ENCODE measurements at regions not wholly inside any gene's neighbourhood (a gene's known extent, or its start where the extent isn't known, plus 50 kb on each side); places are given as distances from the start of the nearest gene placed in this dataset.
"Not testable (repeated sequence)": the region's sequence is repeated elsewhere in the genome, so short reads cannot be mapped to it uniquely, and the experiment has no call there.

- not testable (repeated sequence) for DNase-seq
These were observed 54.8 kb upstream of the FAM90A1 start for GRCh38 chr12:8282181-8282580.

DNA sequence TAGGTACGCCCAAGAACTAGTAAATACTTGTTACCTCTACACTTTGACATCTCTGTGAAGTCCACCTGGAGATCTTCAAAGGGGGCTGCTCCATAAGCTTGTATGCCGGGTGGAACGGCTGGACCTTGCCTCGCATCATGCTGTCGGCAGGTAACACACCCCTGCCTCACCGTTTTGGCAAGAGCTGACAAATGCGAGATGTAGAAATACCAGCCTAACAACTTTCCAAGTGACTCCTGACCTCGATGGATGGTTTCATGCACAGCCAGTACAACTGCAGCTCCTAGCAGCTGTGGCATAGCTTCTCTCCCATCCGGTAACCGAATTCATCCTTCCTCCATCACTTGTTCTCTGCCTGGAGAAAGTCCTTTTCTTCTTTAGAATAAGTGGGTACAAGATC is 58.3 kb upstream of the FAM90A1 start:
- not testable (repeated sequence) for DNase-seq

DNA sequence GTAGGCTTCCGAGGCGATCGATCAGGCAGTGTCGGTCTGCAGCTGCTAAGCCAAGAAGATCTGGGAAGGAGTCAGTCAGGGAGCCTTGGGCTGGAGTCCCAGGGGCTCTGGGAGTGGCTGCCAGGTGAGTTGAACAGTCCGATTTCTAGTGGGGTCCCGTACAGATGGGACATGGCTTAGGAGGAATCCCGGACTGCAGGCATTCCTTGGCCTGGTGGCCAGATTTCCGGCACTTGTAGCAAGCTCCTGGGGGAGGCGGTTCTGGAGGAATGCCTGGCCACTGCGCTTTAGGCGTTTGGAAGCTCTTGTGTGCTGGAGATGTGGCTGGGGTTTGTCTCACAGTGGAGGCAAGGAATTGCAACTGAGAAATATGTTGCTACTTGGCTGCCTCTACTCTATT is 64.3 kb upstream of the FAM90A1 start:
- not testable (repeated sequence) for DNase-seq

DNA sequence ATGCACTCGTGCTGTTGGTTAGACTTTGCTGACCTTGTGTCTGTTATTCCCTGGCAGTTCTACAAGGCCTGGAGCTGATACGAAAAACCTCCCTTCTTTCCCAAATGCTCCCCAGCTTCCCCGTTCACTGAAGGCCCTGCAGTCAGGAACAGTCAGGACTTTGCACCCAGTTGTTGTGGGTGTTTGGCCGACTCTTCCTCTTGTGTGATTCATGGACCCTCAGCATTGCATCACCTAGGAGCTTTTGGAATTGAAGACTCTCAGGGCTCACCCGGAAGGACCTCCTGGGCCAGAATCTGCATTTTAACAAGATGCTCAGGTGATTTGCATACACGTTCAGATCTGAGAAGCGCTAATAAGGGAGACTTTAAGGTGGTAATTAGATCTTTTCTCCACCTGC is 67.2 kb upstream of the FAM90A1 start:
- not testable (repeated sequence) for DNase-seq

DNA sequence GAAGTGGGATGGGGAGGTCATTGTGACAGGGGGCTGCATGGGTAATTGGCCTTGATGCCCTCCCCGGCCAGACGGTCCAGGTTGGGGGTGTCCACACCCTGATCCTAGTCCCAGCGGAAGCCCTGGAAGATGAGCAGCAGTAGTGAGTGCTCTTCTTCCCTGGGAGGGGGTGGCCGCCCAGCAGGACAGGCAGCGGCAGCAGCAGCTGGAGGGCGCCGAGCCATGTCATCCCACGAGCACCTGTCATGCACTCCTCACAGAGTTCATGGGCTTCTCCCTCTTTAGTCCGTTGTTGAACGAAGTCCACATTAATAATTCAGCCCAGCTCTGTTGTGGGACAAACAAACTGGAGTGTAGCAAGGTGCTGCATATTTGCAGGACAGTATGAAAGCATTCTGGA is 81.2 kb upstream of the FAM90A1 start:
- not testable (repeated sequence) for DNase-seq

GRCh38 chr12:8315997-8316396 is 88.6 kb upstream of the FAM90A1 start:
- not testable (repeated sequence) for DNase-seq

DNA sequence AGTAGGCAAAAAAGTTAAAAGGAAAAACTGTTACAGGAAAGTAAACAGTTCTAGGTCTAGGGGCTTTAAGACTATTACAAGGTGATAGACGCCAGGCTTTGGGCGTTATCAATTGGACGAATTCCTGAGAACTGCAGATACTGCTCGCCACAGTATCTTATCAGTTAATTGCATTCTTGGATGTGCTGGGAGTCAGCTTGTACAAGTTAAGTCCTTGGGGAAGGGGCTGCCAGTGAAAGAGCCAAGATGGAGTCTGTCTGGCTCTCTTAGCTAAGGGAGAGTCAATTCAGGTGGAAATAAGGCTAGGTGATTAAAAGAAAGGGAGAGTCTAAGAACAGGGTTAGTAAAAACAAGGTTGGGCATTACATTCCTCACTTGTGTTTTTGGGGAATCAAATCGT is 90.3 kb upstream of the FAM90A1 start:
- not testable (repeated sequence) for DNase-seq

DNA sequence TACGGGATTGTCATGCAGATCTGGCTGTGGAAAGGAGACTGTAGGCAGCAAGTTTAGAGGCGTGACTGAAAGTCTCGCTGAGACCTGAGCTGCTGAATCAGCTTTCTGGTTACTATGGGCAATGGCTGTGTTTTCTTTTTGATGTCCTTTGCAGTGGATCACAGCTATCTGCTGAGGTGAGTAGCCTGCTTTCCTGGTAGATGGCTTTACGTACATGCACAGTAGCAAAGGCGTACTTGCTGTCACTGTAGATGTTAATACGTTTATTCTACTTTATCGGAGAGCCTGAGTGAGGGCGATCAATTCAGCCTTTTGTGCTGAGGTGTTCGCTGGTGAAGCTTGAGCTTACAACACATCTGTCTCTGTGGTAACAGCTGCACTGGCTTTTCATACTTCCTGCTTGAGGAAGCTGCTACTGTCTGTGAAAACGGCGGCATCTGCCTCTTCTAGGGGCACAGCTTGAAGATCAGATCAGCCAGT is 92.9 kb upstream of the FAM90A1 start:
- DNase-seq = not testable (repeated sequence)

DNA sequence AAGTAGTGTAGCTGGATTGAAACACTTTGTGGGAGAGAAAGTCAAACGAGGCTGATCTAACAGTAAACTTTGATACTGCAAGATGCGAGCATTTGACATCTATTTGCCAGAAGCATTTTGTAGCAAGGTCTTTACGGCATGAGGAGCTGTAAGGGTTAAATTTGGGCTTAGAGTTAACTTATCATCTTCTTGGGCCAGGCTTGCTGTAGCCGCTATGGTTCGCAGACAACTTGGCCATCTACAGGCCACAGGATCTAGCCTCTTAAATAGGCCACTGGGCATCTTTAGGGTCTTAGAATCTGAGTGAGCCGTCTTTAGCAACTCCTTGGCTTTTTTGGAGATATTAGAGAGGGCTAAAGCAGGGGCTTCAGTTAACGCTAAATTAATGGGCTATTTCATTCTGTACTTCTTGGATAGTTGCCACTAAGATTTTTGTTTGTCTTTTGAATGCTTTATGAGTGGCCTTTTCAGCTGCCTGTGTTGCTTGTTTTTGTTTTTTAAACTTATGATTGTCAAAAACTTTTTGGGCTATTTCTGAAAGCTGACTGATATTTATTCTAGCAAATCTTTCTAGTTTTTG is 93.5 kb upstream of the FAM90A1 start:
- not testable (repeated sequence) for DNase-seq

DNA sequence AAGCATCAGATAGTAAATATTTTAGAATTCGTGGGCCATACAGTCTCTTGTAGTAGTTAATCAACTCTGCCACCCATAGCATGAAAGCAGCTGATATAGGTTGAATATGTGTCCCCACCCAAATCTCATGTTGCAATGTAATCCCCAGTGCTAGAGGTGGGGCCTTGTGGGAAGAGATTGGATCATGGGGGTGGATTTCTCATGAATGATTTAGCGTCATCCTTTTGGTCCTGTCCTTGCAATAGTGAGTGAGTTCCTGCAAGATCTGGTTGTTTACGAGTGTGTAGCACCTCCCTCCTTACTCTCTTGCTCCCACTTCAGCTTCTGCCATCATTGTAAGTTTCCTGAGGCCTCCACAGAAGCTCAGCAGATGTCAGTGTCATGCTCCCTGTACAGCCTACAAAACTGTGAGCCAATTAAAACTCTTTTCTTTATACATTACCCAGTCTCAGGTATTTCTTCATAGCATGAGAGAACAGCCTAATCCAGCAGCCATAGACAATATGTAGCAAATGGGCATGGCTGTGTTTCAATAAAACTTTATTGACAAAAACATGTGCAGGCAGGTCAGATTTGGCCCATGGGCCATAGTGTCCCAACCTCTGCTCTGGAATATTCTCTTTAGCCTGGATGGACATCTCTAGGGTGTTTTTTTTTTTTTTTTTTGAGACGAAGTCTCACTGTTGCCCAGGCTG is 97.9 kb upstream of the FAM90A1 start:
- DNase-seq = not testable (repeated sequence)

GRCh38 chr12:8328835-8329234 is 101.4 kb upstream of the FAM90A1 start:
- not testable (repeated sequence) for DNase-seq

GRCh38 chr12:8332373-8332772 is 105.0 kb upstream of the FAM90A1 start:
- DNase-seq = not testable (repeated sequence)

DNA sequence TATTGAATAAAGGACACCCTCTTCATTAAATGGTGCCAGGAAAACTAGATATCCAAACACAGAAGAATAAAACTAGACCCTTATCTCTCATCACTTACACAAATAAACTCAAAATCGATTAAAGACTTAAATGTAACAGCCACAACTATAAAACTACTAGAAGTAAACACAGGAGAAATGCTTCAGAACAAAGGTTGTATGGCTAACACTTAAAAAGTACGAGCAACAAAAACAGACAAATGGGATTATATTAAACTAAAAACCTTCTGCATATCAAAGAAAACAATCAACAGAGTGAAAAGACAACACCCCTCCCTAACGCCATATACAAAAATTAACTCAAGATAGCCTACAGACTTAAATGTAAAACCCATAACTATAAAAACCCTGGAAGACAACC is 104.7 kb upstream of the CLEC6A start:
- DNase-seq = not testable (repeated sequence)

DNA sequence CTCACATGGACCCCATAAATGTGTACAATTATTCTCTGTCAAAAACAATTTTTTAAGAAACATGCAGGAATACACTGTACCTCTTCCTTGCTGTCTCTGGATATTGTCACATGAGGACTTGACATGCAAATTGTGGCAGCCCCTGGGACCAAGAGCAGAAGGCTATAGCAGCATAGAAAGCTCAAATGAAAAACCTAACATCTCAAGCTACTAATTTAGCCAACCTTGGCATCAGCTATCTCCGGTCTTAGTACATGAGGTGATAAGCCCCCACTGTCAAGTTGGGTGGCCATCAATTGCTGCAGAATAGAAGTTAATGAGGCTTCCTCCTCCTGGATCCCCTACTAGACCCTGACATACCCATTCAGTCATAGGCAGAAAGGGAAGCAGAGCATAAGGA is 101.0 kb upstream of the CLEC6A start:
- not testable (repeated sequence) for DNase-seq

DNA sequence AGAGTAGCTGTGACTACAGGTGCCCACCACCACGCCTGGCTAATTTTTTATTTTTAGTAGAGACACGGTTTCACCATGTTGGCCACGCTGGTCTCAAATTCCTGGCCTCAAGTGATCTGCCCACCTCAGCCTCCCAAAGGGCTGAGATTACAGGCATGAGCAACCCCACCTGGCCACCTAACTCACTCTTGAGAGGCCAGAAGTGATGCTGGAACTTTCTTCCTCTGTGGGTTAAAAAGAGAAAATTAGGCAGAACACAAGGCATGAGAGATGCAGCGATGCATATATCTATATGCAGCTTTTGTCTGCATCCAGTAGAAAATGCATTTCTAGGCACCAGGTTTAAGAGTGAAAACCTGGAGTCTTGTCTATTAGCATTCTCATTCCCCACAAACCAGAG is 100.2 kb upstream of the CLEC6A start:
- not testable (repeated sequence) for DNase-seq

DNA sequence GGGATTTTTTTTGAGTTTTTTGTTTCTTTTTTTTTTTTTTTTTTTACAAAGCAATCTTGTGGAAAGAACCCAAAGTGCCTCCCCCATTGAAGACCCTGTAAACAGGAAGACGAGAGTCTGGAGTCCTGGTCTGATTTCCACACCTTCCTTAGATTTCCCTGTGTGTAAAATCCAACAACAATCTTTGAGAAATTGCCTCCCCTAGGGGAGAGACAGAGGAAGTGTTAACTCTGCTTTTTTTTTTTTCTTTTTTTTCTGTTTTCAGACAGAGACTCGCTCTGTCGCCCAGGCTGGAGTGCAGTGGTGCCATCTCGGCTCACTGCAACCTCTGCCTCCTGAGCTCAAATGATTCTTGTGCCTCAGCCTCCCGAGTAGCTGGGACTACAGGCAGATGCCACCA is 82.0 kb upstream of the CLEC6A start:
- DNase-seq = not testable (repeated sequence)

DNA sequence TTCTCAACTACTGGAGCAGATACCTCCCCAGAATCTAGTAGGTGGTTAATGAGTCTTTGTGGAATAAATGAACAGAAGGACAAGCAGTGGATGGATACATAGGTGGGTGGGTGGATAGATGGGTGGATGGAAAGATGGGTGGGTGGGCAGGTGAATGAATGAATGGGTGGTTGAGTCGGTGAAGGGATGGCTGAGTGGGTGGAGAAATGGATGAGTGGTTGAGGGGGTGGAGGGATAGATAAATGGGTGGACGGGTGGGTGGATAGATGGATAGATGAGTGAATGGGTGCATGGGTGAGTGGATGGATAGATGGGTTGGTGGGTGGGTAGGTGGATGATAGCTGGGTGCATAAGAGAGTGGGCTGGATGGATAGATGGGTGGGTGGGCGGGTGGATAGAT is 80.6 kb upstream of the CLEC6A start:
- DNase-seq = not testable (repeated sequence)

GRCh38 chr12:8377756-8378155 is 78.0 kb upstream of the CLEC6A start:
- DNase-seq = not testable (repeated sequence)

DNA sequence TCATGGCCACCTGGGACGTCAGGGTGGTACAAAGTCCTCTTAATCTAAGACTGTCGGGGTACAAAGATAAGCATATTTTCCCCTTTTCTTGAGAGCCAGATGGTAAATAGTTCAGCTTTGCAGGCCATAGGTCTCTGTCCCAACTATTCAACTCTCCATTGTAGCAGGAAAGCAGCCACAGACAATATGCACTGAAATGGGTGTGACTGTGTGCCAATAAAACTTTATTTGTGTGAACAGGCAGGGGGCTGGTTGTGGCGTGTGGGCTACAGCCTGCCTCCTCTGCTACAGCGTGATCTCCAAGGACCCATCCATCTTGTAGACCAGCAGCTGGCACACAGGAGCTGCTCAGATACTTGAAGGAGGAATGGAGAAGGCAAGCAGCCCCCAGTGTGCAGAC is 73.2 kb upstream of the CLEC6A start:
- not testable (repeated sequence) for DNase-seq

DNA sequence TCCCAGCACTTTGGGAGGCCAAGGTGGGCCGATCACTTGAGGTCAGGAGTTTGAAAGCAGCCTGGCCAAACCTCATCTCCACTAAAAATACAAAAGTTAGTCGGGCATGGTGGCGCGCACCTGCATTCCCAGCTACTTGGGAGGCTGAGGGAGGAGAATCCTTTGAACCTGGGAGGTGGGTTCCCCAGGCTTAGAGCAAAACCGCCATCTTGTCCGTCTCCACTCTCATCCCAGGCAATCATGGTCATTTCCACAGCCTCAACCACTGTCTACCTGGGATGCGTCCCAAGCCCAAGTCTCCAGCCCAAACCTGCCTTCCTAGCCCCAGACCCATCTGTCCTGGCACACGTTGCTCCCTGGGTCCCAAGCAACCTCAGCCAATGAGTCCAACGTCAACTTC is 71.1 kb upstream of the CLEC6A start:
- DNase-seq = not testable (repeated sequence)

GRCh38 chr12:8385431-8385830 is 70.3 kb upstream of the CLEC6A start:
- not testable (repeated sequence) for DNase-seq

GRCh38 chr12:8386661-8387060 is 69.1 kb upstream of the CLEC6A start:
- not testable (repeated sequence) for DNase-seq

DNA sequence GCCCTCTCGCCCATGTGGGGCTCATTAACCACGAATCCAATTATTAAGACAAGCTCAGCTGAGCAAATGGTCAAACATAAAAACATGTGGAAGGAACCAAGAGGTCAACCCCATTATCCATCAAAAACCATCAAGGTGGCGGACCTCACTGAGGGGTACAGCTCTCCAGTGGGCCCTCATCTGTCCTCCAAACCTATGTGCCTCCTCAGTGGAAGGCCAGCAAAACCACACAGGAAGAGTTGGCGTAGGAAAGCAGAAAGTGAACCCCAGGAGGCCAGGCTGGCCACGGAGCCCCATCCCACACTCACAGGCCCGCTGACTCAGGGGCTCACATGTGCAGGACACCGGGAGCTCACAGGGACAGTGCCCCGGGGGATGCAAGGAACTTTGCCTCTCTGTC is 66.5 kb upstream of the CLEC6A start:
- not testable (repeated sequence) for DNase-seq

- peak; percentile 0 for DNase-seq
These were observed 65.6 kb upstream of the CLEC6A start for GRCh38 chr12:8390001-8390777.

Data from COR-L47 (cell line).